HG03439 (cell line): ENCODE measurements at regions not wholly inside any gene's neighbourhood (a gene's known extent, or its start where the extent isn't known, plus 50 kb on each side); places are given as distances from the start of the nearest gene placed in this dataset.

ENCODE experiments used
- ATAC-seq: cut with Tn5 transposase; IDR thresholded peaks from one replicate; pipeline ENCODE4 v1.9.1; 2021; ENCODE audit warnings: mild to moderate bottlenecking, moderate library complexity; ENCODE audit not compliant: unreplicated experiment

DNA sequence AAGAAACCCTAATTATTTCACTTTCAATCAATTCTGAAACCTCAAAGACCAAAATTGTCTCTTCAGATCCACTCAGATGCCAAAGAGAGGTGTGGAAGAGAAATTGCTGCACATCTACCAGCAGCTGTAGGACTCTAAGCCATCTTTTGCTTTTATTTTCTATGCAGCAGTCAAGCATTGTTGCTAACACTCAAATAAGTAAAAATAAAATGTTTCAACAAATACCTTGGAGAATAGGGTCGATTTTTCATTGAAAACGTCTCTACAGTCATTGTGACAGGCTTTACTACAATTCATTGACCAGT, 66.4 kb upstream of the CFAP20DC start:
- no peak for ATAC-seq

DNA sequence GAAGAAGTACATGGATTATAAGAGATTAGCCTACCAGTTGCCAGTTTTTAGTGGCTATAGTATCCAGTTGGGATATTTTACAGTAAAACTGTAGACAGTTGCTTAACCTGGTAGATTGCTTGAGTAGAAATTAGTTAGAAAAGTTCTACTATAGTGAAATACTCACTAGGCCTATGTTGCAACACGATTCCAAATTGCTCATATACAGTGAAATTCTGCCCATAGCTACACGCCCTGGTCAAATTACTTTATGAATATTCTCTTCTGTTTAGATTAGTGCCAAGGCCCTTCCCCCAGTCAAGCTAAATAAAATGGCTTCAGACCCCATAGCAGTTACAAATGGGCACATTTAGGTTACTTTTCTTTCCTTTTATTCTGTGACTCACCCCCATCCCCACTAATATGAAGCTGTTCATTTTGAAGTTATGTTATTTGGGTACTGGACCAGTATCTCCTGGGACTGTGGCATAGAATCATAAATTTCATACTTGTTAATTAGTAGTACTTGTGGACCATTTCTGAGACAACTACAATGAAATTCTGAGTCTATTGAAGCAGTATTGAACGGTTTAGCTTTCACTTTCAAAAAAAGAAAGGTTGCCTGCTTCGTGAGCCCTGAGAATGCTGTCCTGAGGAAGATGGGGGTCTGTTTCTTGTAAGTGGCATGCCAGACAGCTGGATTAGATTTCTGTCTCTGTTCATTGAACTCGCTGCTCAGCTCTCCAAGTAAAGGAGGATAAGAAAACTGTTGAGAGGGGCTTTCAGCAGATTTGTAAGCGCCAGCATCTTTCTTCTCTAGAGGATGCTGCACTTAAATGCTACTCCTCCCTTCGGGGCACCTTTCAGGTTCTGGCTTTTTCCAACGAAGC, 65.8 kb upstream of the CFAP20DC start:
- no peak for ATAC-seq

DNA sequence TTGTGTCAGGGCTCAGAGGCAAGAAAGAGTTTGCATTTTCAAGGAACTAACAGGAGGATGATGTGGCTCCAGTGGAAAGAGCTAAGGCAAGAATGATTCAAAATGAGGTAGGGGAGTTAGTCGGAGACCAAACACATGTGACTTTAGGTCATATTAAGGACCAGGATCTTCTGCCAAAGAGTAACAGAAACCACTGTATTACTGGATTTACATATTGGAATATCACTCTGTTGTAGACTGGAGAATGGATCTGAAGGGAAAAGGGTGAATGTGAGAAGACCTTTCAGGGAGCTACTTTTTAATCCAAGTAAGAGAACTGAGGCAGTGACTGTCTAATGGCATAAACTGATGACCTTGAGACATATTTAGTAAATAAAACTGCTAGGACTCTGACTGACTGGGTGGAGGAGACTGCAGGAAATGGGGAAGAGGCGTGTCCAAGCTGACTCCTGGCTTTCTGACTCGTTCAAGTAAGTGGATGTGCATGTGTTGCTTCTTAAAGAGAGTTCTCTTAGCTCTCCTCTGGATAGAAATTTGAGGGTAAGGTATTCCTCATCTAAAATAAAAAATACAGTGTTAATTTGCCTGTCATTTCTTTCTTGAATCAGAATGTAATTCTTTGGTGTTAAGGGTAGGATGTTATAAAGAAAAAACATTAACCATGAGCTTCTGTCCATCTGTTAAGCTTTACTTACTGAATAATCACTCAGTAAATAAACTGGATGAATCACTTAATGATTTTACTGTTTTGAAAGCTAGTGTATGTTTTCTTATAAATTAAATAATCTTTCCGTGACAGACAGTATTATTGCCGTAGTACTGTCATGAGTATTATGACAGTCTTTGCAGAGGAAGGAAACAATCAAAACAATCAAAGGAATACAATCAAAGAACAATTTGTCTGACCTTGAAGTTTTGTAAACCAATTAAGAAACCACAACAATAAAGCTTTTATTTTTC, 58.3 kb upstream of the CFAP20DC start:
- ATAC-seq, result no peak

DNA sequence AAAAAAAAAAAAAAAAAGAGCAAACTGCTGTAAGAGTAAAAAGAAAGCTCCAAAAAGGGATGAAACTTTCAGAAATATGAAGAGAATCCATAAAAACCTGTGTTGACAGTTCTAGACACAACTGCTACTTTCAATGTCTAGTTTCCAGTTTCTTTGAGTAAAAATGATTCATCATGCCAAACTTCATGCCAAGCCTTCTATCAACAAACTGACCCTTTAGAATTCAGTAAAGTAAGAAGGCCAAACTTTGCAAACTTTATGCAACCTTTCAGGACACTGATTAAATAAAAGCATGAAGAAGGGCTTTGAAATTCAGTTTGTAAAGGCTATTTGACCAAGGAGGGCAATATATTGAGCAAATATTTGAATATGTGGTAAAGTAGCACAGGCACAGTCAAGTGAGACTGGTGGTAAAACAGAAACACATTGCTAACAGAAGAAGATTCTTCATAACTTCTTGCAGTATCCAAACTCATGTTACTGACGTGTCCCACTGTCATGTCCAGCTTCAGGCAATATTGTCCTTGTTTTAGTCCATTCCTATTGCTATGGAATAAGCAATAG, 56.3 kb upstream of the CFAP20DC start:
- ATAC-seq, result no peak

- ATAC-seq, result no peak
Measured at GRCh38 chr3:59103552-59103951, 53.7 kb upstream of the CFAP20DC start.

- no peak for ATAC-seq
Measured at GRCh38 chr3:59101231-59101736, 51.5 kb upstream of the CFAP20DC start.
